ENCODE measurements at regions not wholly inside any gene's neighbourhood (a gene's known extent, or its start where the extent isn't known, plus 50 kb on each side); places are given as distances from the start of the nearest gene placed in this dataset.

- ChIA-PET POLR2A (interaction anchor here (0.5 to 1.1 kb wide), 4 partner anchors 8 to 99 kb away, joined by 3 to 5 read pairs (median 3); no protein-coding TSS in a partner anchor), CTCF (interaction anchor here (5.4 kb wide), 1 partner anchor 10 kb away, joined by 37 read pairs; no protein-coding TSS in a partner anchor)
- intact Hi-C loops (cut with micrococcal nuclease): no loop called here
Observed at GRCh38 chr20:3307078-3307477, 68.1 kb upstream of the SLC4A11 start.

GRCh38 chr20:3306068-3306467 is 67.1 kb upstream of the SLC4A11 start:
- ChIA-PET POLR2A (no interaction called here), CTCF (interaction anchor here (0.7 to 5.4 kb wide), 3 partner anchors 11 to 23 kb away, joined by 3 to 37 read pairs (median 3); no protein-coding TSS in a partner anchor)
- Mint-ChIP-seq H3K27me3 (ENCODE audit: insufficient read depth, unreplicated experiment) (no peaks in the 10 kb centered on the region), H3K4me3 (ENCODE audit: unreplicated experiment) (no peak overlapping the region), H3K36me3 (ENCODE audit: insufficient read depth, unreplicated experiment) (peaks cover 47% of the 10 kb centered on the region), H3K9me3 (ENCODE audit: unreplicated experiment) (no peaks in the 10 kb centered on the region), H3K4me1 (ENCODE audit: insufficient read depth, unreplicated experiment) (no peaks in the 10 kb centered on the region), H3K27ac (ENCODE audit: low read depth, unreplicated experiment) (no peak overlapping the region)
- intact Hi-C loops (cut with micrococcal nuclease): no loop called here
- no peak for DNase-seq (ENCODE audit: unreplicated experiment)
- TF ChIP-seq CTCF (IDR thresholded peaks at IDR 0.05; ENCODE audit: unreplicated experiment): no peak
- no TSS peak for BruUV-seq (replicated peaks)

More at GRCh38 chr20:3307078-3307477, 68.1 kb upstream of the SLC4A11 start:
- DNase-seq (ENCODE audit: unreplicated experiment): no peak
- TF ChIP-seq CTCF (IDR thresholded peaks at IDR 0.05; ENCODE audit: unreplicated experiment): no peak
- no TSS peak for BruUV-seq (replicated peaks)
- H3K4me1 Mint-ChIP-seq (ENCODE audit: insufficient read depth, unreplicated experiment): peaks cover 6% of the 10 kb centered on the region
- H3K9me3 Mint-ChIP-seq (ENCODE audit: unreplicated experiment): no peaks in the 10 kb centered on the region
- H3K36me3 Mint-ChIP-seq (ENCODE audit: insufficient read depth, unreplicated experiment): peaks cover 50% of the 10 kb centered on the region
- H3K27ac Mint-ChIP-seq (ENCODE audit: low read depth, unreplicated experiment): no peak overlapping the region
- H3K27me3 Mint-ChIP-seq (ENCODE audit: insufficient read depth, unreplicated experiment): no peaks in the 10 kb centered on the region
- no peak overlapping the region for H3K4me3 Mint-ChIP-seq (ENCODE audit: unreplicated experiment)

GRCh38 chr20:3304456-3304855 is 65.5 kb upstream of the SLC4A11 start:
- DNase-seq (ENCODE audit: unreplicated experiment): no peak
- intact Hi-C loops (cut with micrococcal nuclease): no loop called here
- ChIA-PET CTCF (interaction anchor here (0.6 to 5.4 kb wide), 2 partner anchors 12 to 248 kb away, joined by 3 to 37 read pairs; no protein-coding TSS in a partner anchor), POLR2A (interaction anchor here (1.6 kb wide), 1 partner anchor 10 kb away, joined by 6 read pairs; no protein-coding TSS in a partner anchor)
- Mint-ChIP-seq H3K9me3 (ENCODE audit: unreplicated experiment) (no peaks in the 10 kb centered on the region), H3K4me3 (ENCODE audit: unreplicated experiment) (no peak overlapping the region), H3K4me1 (ENCODE audit: insufficient read depth, unreplicated experiment) (no peaks in the 10 kb centered on the region), H3K36me3 (ENCODE audit: insufficient read depth, unreplicated experiment) (peaks cover 45% of the 10 kb centered on the region), H3K27ac (ENCODE audit: low read depth, unreplicated experiment) (no peak overlapping the region), H3K27me3 (ENCODE audit: insufficient read depth, unreplicated experiment) (no peaks in the 10 kb centered on the region)
- no peak for TF ChIP-seq CTCF (IDR thresholded peaks at IDR 0.05; ENCODE audit: unreplicated experiment)
- no TSS peak for BruUV-seq (replicated peaks)

GRCh38 chr20:3297079-3297378 is 58.0 kb upstream of the SLC4A11 start:
- no peaks in the 10 kb centered on the region for H3K27me3 Mint-ChIP-seq (ENCODE audit: insufficient read depth, unreplicated experiment)
- no peak overlapping the region for H3K27ac Mint-ChIP-seq (ENCODE audit: low read depth, unreplicated experiment)
- DNase-seq (ENCODE audit: unreplicated experiment): no peak
- H3K4me1 Mint-ChIP-seq (ENCODE audit: insufficient read depth, unreplicated experiment): no peaks in the 10 kb centered on the region
- intact Hi-C loops (cut with micrococcal nuclease): no loop called here
- CTCF ChIA-PET: interaction anchor here (1.8 kb wide), 1 partner anchor 78 kb away, joined by 8 read pairs; no protein-coding TSS in a partner anchor
- no TSS peak for BruUV-seq (replicated peaks)
- no peak for TF ChIP-seq CTCF (IDR thresholded peaks at IDR 0.05; ENCODE audit: unreplicated experiment)
- no peaks in the 10 kb centered on the region for H3K9me3 Mint-ChIP-seq (ENCODE audit: unreplicated experiment)
- H3K36me3 Mint-ChIP-seq (ENCODE audit: insufficient read depth, unreplicated experiment): peaks cover 56% of the 10 kb centered on the region
- POLR2A ChIA-PET: no interaction called here
- no peak overlapping the region for H3K4me3 Mint-ChIP-seq (ENCODE audit: unreplicated experiment)

Measured in MCF 10A (cell line).